GM12878 (cell line): ENCODE measurements at regions not wholly inside any gene's neighbourhood (a gene's known extent, or its start where the extent isn't known, plus 50 kb on each side); places are given as distances from the start of the nearest gene placed in this dataset.
A peak's percentile ranks its signal among the peaks of the same experiment; 100 is the strongest.

Source experiments
- ATAC-seq: fragments of 200-7000 bp; cut with Tn5 transposase; 3 replicates; pipeline ENCODE4 v1.9.1; 2020; ENCODE audit warnings: mild to moderate bottlenecking, moderate library complexity
- BruUV-seq: library from RNA; stranded (reverse); fragments of 400-500 nt; replicated peaks from 2 replicates; lab custom pipeline; 2021; lab: Mats Ljungman, UMichigan
- CTCF ChIA-PET: fragments of 300-600 bp; sonication (Branson Sonifier 250); formaldehyde crosslinking; extraction: SDS; loops from one replicate; lab custom pipeline; 2021; ENCODE audit warnings: inconsistent platforms; lab: Yijun Ruan, JAX
- POLR2A ChIA-PET: fragments of 350-600 bp; formaldehyde crosslinking; extraction: SDS; loops from one replicate; lab custom pipeline; 2021; ENCODE audit warnings: inconsistent platforms; lab: Charles Lee
- RAD21 ChIA-PET: fragments of 300-600 bp; sonication (Branson Sonifier 250); formaldehyde crosslinking; loops from one replicate; lab custom pipeline; 2023; ENCODE audit warnings: antibody characterized with exemption; ENCODE audit not compliant: unreplicated experiment; lab: Charles Lee
- SMC1A ChIA-PET: fragments of 300-600 bp; sonication (Branson Sonifier 250); formaldehyde crosslinking; loops from one replicate; lab custom pipeline; 2023; ENCODE audit not compliant: unreplicated experiment, uncharacterized antibody; lab: Charles Lee
- DNase-seq: peaks from one replicate; pipeline ENCODE4 v3.0.0-alpha.2; 2011; ENCODE audit warnings: low read depth, low spot score
- FAIRE-seq: peaks from 3 replicates; lab custom pipeline; 2011; peaks lifted over from hg19 to GRCh38; lab: Jason Lieb, UNC
- H2AFZ ChIP-seq: 2 replicates; pipeline ENCODE4 v1.6.0; 2011; ENCODE audit warnings: low read depth, low read length, control low read depth; ENCODE audit not compliant: control insufficient read depth
- H3K27ac ChIP-seq: 2 replicates; pipeline ENCODE4 v1.5.1; 2011; ENCODE audit warnings: control low read depth; ENCODE audit not compliant: control insufficient read depth, insufficient read depth
- H3K27me3 ChIP-seq, 2 experiments: replicated peaks in 1 of 2; 2 replicates each; pipeline versions ENCODE4 v1.6.0 to v1.6.1; 2011; ENCODE audit warnings: low read length in 1 of 2; ENCODE audit not compliant: control insufficient read depth in 2 of 2, insufficient read depth in 2 of 2
- H3K36me3 ChIP-seq, 2 experiments: 2 replicates each; pipeline ENCODE4 v1.5.1; 2011; ENCODE audit warnings: low read length in 1 of 2; ENCODE audit not compliant: control insufficient read depth in 2 of 2, insufficient read depth in 2 of 2
- H3K4me1 ChIP-seq: 2 replicates; pipeline ENCODE4 v1.6.1; 2011; ENCODE audit warnings: mild to moderate bottlenecking, low read length, moderate library complexity, mixed read lengths; ENCODE audit not compliant: control insufficient read depth, insufficient read depth
- H3K4me2 ChIP-seq: 2 replicates; pipeline ENCODE4 v1.6.0; 2011; ENCODE audit warnings: control low read depth; ENCODE audit not compliant: control insufficient read depth, insufficient read depth
- H3K4me3 ChIP-seq: fragments of 200-600 bp; sonication (generic); 2 replicates; pipeline ENCODE4 v1.5.1; 2016
- H3K79me2 ChIP-seq: 2 replicates; pipeline ENCODE4 v1.6.0; 2011; ENCODE audit warnings: low read length; ENCODE audit not compliant: control insufficient read depth, insufficient read depth
- H3K9ac ChIP-seq: 2 replicates; pipeline ENCODE4 v1.8.0; 2011; ENCODE audit warnings: low read length, control low read depth, mixed read lengths; ENCODE audit not compliant: control insufficient read depth, insufficient read depth
- H3K9me3 ChIP-seq: replicated peaks from 3 replicates; pipeline ENCODE4 v1.5.1; 2011; ENCODE audit warnings: mild to moderate bottlenecking, low read length; ENCODE audit not compliant: control insufficient read depth, insufficient read depth
- H4K20me1 ChIP-seq: 2 replicates; pipeline ENCODE4 v1.6.0; 2011; ENCODE audit not compliant: control insufficient read depth, insufficient read depth
- BACH1 ChIP-seq: fragments of 450-650 bp; IDR thresholded peaks from 2 replicates; pipeline ENCODE4 v1.6.1; 2017; ENCODE audit warnings: mild to moderate bottlenecking, borderline replicate concordance
- E2F4 ChIP-seq: IDR thresholded peaks from 2 replicates; pipeline ENCODE4 v1.6.1; 2012; ENCODE audit warnings: low read depth, low read length, improper control_type of control experiment
- EED ChIP-seq: sonication (generic); IDR thresholded peaks from 2 replicates; pipeline ENCODE4 v1.6.1; 2016; ENCODE audit warnings: antibody characterized with exemption, low read depth
- HCFC1 ChIP-seq: fragments of 150-350 bp; IDR thresholded peaks from 2 replicates; pipeline ENCODE4 v1.6.1; 2014; ENCODE audit warnings: low read length
- JUNB ChIP-seq: IDR thresholded peaks from 2 replicates; pipeline ENCODE4 v1.6.1; 2016; ENCODE audit warnings: antibody characterized with exemption, mild to moderate bottlenecking
- NR2F1 ChIP-seq: fragments of 450-650 bp; conservative IDR thresholded peaks from 2 replicates; pipeline ENCODE4 v1.6.1; 2017; ENCODE audit warnings: mild to moderate bottlenecking
- PAX5 ChIP-seq: IDR thresholded peaks from 2 replicates; pipeline ENCODE4 v1.6.1; 2011; ENCODE audit warnings: low read depth, low read length, borderline replicate concordance
- PKNOX1 ChIP-seq: fragments of 450-650 bp; IDR thresholded peaks from 2 replicates; pipeline ENCODE4 v1.6.1; 2016; ENCODE audit warnings: mild to moderate bottlenecking
- POLR2A ChIP-seq: IDR thresholded peaks from 2 replicates; pipeline ENCODE4 v1.6.1; 2011; ENCODE audit warnings: low read depth, mild to moderate bottlenecking, low read length
- RBBP5 ChIP-seq: fragments of 200-600 bp; sonication (generic); conservative IDR thresholded peaks from 2 replicates; pipeline ENCODE4 v1.6.1; 2016
- SMC3 ChIP-seq: IDR thresholded peaks from 2 replicates; pipeline ENCODE4 v1.6.1; 2011; ENCODE audit warnings: low read length, improper control_type of control experiment, borderline replicate concordance
- SPI1 ChIP-seq: IDR thresholded peaks from 2 replicates; pipeline ENCODE4 v1.6.1; 2011; ENCODE audit warnings: low read depth, mild to moderate bottlenecking, low read length, moderate library complexity, borderline replicate concordance; ENCODE audit not compliant: insufficient read depth
- SREBF1 ChIP-seq: IDR thresholded peaks from 2 replicates; pipeline ENCODE4 v1.6.1; 2012; ENCODE audit warnings: mild to moderate bottlenecking, low read length
- STAT1 ChIP-seq: fragments of 450-650 bp; conservative IDR thresholded peaks from 2 replicates; pipeline ENCODE4 v1.6.1; 2014; ENCODE audit warnings: antibody characterized with exemption, mild to moderate bottlenecking
- TAF1 ChIP-seq: IDR thresholded peaks from 2 replicates; pipeline ENCODE4 v1.6.1; 2011; ENCODE audit warnings: mild to moderate bottlenecking, low read depth, low read length, borderline replicate concordance
- TBL1XR1 ChIP-seq: IDR thresholded peaks from 2 replicates; pipeline ENCODE4 v1.6.1; 2012; ENCODE audit warnings: low read depth, low read length, improper control_type of control experiment
- TCF12 ChIP-seq: IDR thresholded peaks from 2 replicates; pipeline ENCODE4 v1.6.1; 2011; ENCODE audit warnings: low read depth, mild to moderate bottlenecking, low read length
- WRNIP1 ChIP-seq: IDR thresholded peaks from 2 replicates; pipeline ENCODE4 v1.6.1; 2011; ENCODE audit warnings: low read depth, low read length, improper control_type of control experiment, borderline replicate concordance
- ZNF24 ChIP-seq: fragments of 450-650 bp; IDR thresholded peaks from 2 replicates; pipeline ENCODE4 v1.6.1; 2017; ENCODE audit warnings: antibody characterized with exemption, mild to moderate bottlenecking
- ZZZ3 ChIP-seq: IDR thresholded peaks from 2 replicates; pipeline ENCODE4 v1.6.1; 2011; ENCODE audit warnings: low read depth; ENCODE audit not compliant: control insufficient read depth, insufficient read length
- WGBS: methylation state at CpG from one replicate; pipeline ENCODE4 v1.1.6; 2016; ENCODE audit warnings: low lambda C conversion rate; ENCODE audit not compliant: insufficient replicate concordance, insufficient coverage; ENCODE audit errors: missing lambda C conversion rate; 5-methylcytosine and 5-hydroxymethylcytosine counted together
- in situ Hi-C: fragments of 300-500 bp; cut with MboI; formaldehyde crosslinking; loops from 9 replicates; pipeline ENCODE4 v1.14.3; 2018; ENCODE audit warnings: mixed read lengths
- intact Hi-C: fragments of 100-400 bp; cut with micrococcal nuclease; formaldehyde crosslinking; loops from one replicate; pipeline ENCODE4 v1.14.2; 2022; ENCODE audit not compliant: unreplicated experiment

- Histone ChIP-seq H3K9me3 (peaks cover 13% of the 10 kb centered on the region; the same call in 2 of the 3 replicates), H3K79me2 (no peaks in the 10 kb centered on the region), H3K27ac (no peak overlapping the region), H3K27me3 (peaks cover 0 to 6% of the 10 kb centered on the region in 2 experiments; a peak in 1 of 4 replicates), H3K4me1 (no peaks in the 10 kb centered on the region), H3K4me3 (no peak overlapping the region), H4K20me1 (no peaks in the 10 kb centered on the region), H3K9ac (no peak overlapping the region), H2AFZ (no peak overlapping the region), H3K4me2 (no peak overlapping the region), H3K36me3 (no peaks in the 10 kb centered on the region)
- DNase-seq, result no peak
- ATAC-seq, result no peak
- intact Hi-C loops, result no loop called here
- no peak for TF ChIP-seq SREBF1
- peak; percentile 29; the same call in 1 of the 2 replicates for TF ChIP-seq SPI1
- ChIA-PET RAD21 (no interaction called here), SMC1A (no interaction called here), CTCF (no interaction called here), POLR2A (no interaction called here)
- in situ Hi-C loops, result no loop called here
- WGBS, result 41% methylated on average over 1 of the region's 1 CpG
- FAIRE-seq, result no peak
- BruUV-seq, result no TSS peak
Observed at GRCh38 chr1:172809750-172810149, 150.8 kb downstream of the FASLG start.

GRCh38 chr1:172810480-172811175, 151.7 kb downstream of the FASLG start:
- in situ Hi-C loops, result no loop called here
- ChIA-PET SMC1A (interaction anchor here (0.7 to 1.5 kb wide), 2 partner anchors 10 to 25 kb away, joined by 3 read pairs; no protein-coding TSS in a partner anchor), RAD21 (no interaction called here), POLR2A (no interaction called here), CTCF (interaction anchor here (0.8 to 1.1 kb wide), 2 partner anchors 9 to 18 kb away, joined by 3 read pairs; no protein-coding TSS in a partner anchor)
- peaks cover 0 to 6% of the 10 kb centered on the region in 2 experiments; a peak in 1 of 4 replicates for H3K27me3 ChIP-seq
- ATAC-seq (no peak), DNase-seq (no peak), FAIRE-seq (no peak)
- H4K20me1 ChIP-seq, result no peaks in the 10 kb centered on the region
- H3K27ac ChIP-seq, result no peak overlapping the region
- no peak overlapping the region for H3K9ac ChIP-seq
- no peaks in the 10 kb centered on the region for H3K36me3 ChIP-seq
- H3K4me1 ChIP-seq, result no peaks in the 10 kb centered on the region
- intact Hi-C loops, result no loop called here
- H2AFZ ChIP-seq, result no peak overlapping the region
- no peak overlapping the region for H3K4me3 ChIP-seq
- BruUV-seq, result no TSS peak
- no peak overlapping the region for H3K4me2 ChIP-seq
- no peaks in the 10 kb centered on the region for H3K79me2 ChIP-seq
- H3K9me3 ChIP-seq, result peaks cover 20% of the 10 kb centered on the region; the same call in 2 of the 3 replicates
- TF ChIP-seq STAT1 (no peak), PAX5 (no peak), EED (no peak), JUNB (no peak), PKNOX1 (no peak), POLR2A (no peak), ZZZ3 (no peak), SMC3 (no peak), HCFC1 (no peak), TAF1 (no peak), E2F4 (no peak), BACH1 (no peak), NR2F1 (no peak), ZNF24 (no peak), WRNIP1 (no peak), TCF12 (no peak), TBL1XR1 (no peak), RBBP5 (no peak)
